Pancreas (tissue), 10 donors: ENCODE measurements at regions not wholly inside any gene's neighbourhood (a gene's known extent, or its start where the extent isn't known, plus 50 kb on each side); places are given as distances from the start of the nearest gene placed in this dataset.

Source experiments
- ATAC-seq, 4 donors: fragments of 200-7000 bp; cut with Tn5 transposase; one replicate each; pipeline versions ENCODE4 v1.8.0 to v1.9.1; 2020; ENCODE audit warnings: mild to moderate bottlenecking in 4 of 4, moderate library complexity in 4 of 4
- DNase-seq, 6 donors: peaks; one replicate each; pipeline ENCODE4 v3.0.0-alpha.2; 2020
- FAIRE-seq: peaks from 2 replicates; lab custom pipeline; 2012; peaks lifted over from hg19 to GRCh38; lab: Jason Lieb, UNC
- H3K27ac ChIP-seq, 4 donors: fragments of 200-600 bp; sonication (generic); 1 replicate in 3 of 4; 2 replicates in 1 of 4; pipeline versions ENCODE4 v1.5.0 to v1.8.0; 2020
- H3K27me3 ChIP-seq, 4 donors: fragments of 200-600 bp; one replicate each; pipeline ENCODE4 v1.8.0; 2021
- H3K36me3 ChIP-seq, 3 donors: fragments of 200-600 bp; sonication (generic) in 1 of 3; one replicate each; pipeline versions ENCODE4 v1.5.0 to v1.8.0; 2020 to 2021
- H3K4me1 ChIP-seq, 3 donors: fragments of 200-600 bp; one replicate each; pipeline ENCODE4 v1.8.0; 2021
- H3K4me3 ChIP-seq, 4 donors: fragments of 200-600 bp; sonication (generic) in 2 of 4; one replicate each; pipeline versions ENCODE4 v1.5.0 to v1.8.0; 2020 to 2021
- H3K9me3 ChIP-seq, 4 donors: fragments of 200-600 bp; one replicate each; pipeline ENCODE4 v1.8.0; 2021
- WGBS, 2 donors: extraction: QIAGEN DNeasy Blood & Tissue Kit; methylation state at CpG; one replicate each; pipeline ENCODE4 v1.1.7; 2013; 5-methylcytosine and 5-hydroxymethylcytosine counted together
- intact Hi-C, 3 donors: fragments of 100-400 bp; cut with DNase I; formaldehyde crosslinking; loops; one replicate each; pipeline versions ENCODE4 v1.11.1 to v1.14.2; 2022
- TF ChIP-seq, protein P1 (sequence below), 4 donors: fragments of 200-600 bp; sonication (generic) in 3 of 4; IDR thresholded peaks; one replicate each; pipeline versions ENCODE4 v1.5.0 to v1.8.0; 2021; ENCODE audit warnings: antibody characterized with exemption in 4 of 4
- donor health status: healthy with polysubstance abuse.
- donor health status: DM: no; HTN: no; CAD: no; lungs with moderate emphysema.
- donor health status: DM: no; HTN: no; CAD: no.
- donor health status: control.
- donor health status: control.
- donor health status: Bipolar disorder and iron deficiency.
- donor health status: DM: yes; HTN: yes; CAD: no.
- donor health status: DM: no; HTN: no; CAD: no.
- donor health status: DM: no; HTN: no; CAD: no.
- donor health status: DM: yes; HTN: yes; CAD: no.

DNA sequence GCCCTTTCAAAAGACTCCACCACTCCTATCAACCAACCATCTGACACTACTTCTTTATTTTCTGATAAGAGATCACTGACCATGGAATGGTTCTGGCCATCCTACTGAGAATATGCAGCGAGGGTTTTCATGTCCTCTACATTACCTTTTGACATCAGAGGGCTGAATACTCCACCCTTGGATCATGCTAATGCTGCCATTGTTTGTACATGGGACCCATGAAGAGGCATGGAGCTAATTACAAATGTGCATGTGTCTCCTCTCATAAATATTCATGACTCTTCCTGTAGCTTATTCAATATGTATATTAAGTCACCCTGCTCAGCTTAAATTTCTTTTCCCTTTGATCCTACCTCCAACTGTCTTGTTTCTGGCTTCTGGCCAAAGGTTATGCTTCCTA, 1065.8 kb upstream of the GHITM start:
- WGBS, 2 donors, result 58 to 71% methylated on average over 1 of the region's 1 CpG
- no peak for FAIRE-seq

DNA sequence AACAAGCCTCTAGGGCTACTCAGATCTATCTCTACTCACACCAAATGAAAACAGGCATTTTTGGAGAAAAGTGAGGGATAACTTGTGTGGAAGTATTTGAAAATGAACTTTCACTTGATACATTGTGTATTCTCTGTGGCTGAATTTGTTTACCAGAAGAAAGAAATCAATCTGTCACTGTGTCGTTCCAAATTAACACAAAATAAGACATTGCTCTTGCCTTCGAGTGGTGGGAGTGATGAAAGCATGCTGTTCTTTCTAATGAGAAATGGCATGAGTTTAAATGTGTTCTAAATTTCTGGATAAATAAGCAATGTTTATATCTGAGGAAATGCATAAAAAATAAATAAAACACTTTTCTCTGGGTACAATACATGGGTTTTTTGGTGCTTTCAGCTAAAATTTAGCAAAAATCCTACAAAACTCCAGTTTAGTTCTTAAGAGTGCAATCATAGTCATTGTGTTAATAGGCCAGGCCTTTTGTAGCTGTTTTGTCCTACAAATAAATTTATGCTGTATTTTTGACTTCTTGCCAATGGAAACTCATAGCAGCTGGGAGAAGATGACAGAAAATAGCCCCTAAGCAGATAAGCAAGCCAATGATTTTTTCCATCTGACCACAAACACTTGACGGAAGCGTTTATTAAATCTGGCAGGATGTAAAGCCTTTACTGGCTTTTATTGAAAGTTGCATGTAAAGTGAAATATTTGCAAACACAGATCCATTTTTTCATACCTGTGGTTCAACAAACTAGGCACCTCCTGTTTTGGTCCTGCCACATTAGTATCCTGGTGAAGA, 1064.1 kb upstream of the GHITM start:
- ATAC-seq (no peak), FAIRE-seq (no peak), DNase-seq (no peak)
- intact Hi-C loops, result no loop called here
- Histone ChIP-seq H3K27me3 (no peaks in the 10 kb centered on the region), H3K4me3 (no peak overlapping the region), H3K27ac (no peak overlapping the region), H3K9me3 (no peaks in the 10 kb centered on the region), H3K36me3 (no peaks in the 10 kb centered on the region), H3K4me1 (no peaks in the 10 kb centered on the region)
- TF ChIP-seq, protein P1, sequence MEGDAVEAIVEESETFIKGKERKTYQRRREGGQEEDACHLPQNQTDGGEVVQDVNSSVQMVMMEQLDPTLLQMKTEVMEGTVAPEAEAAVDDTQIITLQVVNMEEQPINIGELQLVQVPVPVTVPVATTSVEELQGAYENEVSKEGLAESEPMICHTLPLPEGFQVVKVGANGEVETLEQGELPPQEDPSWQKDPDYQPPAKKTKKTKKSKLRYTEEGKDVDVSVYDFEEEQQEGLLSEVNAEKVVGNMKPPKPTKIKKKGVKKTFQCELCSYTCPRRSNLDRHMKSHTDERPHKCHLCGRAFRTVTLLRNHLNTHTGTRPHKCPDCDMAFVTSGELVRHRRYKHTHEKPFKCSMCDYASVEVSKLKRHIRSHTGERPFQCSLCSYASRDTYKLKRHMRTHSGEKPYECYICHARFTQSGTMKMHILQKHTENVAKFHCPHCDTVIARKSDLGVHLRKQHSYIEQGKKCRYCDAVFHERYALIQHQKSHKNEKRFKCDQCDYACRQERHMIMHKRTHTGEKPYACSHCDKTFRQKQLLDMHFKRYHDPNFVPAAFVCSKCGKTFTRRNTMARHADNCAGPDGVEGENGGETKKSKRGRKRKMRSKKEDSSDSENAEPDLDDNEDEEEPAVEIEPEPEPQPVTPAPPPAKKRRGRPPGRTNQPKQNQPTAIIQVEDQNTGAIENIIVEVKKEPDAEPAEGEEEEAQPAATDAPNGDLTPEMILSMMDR (IDR thresholded peaks at IDR 0.05), result no peak
- WGBS, 2 donors, result 33 to 48% methylated on average over 4 of the region's 4 CpGs

More for the DNA sequence above, 1065.8 kb upstream of the GHITM start:
- TF ChIP-seq, protein P1 (IDR thresholded peaks at IDR 0.05), result no peak
- Histone ChIP-seq H3K27me3 (no peaks in the 10 kb centered on the region), H3K27ac (no peak overlapping the region), H3K36me3 (no peaks in the 10 kb centered on the region), H3K4me3 (no peak overlapping the region), H3K9me3 (no peaks in the 10 kb centered on the region), H3K4me1 (no peaks in the 10 kb centered on the region)
- ATAC-seq (no peak), DNase-seq (no peak)
- intact Hi-C loops, result no loop called here

DNA sequence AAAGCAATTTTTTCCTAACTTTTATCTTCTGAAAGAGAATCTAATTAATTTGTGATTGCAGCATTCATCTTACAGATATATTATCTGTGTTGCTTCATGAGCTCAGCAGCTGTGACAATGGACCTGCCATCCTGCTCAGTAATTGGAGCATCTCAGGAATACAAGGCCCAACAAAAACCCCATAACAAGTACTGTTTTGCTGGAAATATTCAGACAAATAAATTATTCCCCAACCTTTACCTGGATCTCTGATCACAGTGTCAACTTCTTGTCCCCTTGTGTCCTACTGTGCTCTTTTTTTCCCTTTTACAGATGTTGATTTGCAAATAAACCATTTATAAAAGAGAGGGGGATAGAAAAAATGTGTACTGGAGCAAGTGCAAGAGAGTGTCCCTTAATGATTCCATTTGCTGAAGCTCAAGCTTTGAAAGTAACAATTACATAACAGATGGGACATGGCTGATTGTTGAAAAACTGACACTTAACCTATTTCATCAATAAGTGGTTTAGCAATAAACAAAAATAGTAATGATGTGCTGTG, 1063.4 kb upstream of the GHITM start:
- no peak for DNase-seq
- Histone ChIP-seq H3K4me1 (no peaks in the 10 kb centered on the region), H3K4me3 (no peak overlapping the region), H3K9me3 (no peaks in the 10 kb centered on the region), H3K27me3 (no peaks in the 10 kb centered on the region), H3K27ac (no peak overlapping the region), H3K36me3 (no peaks in the 10 kb centered on the region)
- TF ChIP-seq, protein P1 (IDR thresholded peaks at IDR 0.05), result no peak
- ATAC-seq, result no peak
- no peak for FAIRE-seq
- intact Hi-C loops, result no loop called here

DNA sequence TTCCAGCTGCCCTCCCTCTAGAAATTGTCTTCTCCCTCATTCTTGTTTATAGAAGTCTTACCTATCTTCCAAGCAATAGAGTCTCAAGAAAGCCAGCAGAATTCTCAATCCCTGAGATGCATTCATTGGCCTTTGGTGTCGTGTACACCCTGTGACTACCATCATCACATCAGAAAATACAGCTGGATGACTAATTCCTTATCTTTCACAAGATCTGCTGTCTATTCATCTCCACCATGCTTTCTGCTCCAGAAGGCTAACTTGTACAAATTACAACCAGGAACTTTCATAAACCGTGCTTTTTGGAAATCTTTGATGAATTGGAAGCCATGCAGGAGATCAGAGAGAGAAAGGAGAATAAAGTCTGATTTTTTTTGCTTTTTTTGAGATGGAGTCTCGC, 1062.9 kb upstream of the GHITM start:
- Histone ChIP-seq H3K27me3 (no peaks in the 10 kb centered on the region), H3K27ac (no peak overlapping the region), H3K36me3 (no peaks in the 10 kb centered on the region), H3K9me3 (no peaks in the 10 kb centered on the region), H3K4me3 (no peak overlapping the region), H3K4me1 (no peaks in the 10 kb centered on the region)
- 59 to 70% methylated on average over 3 of the region's 3 CpGs for WGBS, 2 donors
- TF ChIP-seq, protein P1 (IDR thresholded peaks at IDR 0.05), result no peak
- intact Hi-C loops, result no loop called here
- FAIRE-seq (no peak), DNase-seq (no peak), ATAC-seq (no peak)

DNA sequence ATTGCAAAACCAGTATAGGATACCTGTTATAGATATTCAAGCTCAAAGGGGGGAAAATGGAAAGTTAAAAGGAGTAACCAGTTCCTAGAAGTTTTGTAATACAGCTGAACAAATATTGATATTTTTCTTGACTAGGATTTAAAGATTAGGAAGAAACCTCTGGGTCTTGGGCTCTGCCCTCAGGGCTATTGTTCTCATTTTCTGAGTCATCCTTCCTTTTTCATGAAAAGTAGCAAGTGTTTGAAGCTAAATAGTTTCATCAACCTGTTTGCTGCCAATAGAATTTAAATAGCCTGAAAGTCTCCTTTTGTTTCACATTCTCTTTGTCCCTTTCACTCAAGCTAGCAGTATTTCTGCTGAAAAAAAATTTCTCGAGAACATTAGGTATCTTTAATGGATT, 1061.1 kb upstream of the GHITM start:
- H3K4me3 ChIP-seq, result no peak overlapping the region
- no peak overlapping the region for H3K27ac ChIP-seq
- H3K4me1 ChIP-seq, result no peaks in the 10 kb centered on the region
- WGBS, 2 donors, result 62 to 74% methylated on average over 1 of the region's 1 CpG
- DNase-seq, result no peak
- TF ChIP-seq, protein P1 (IDR thresholded peaks at IDR 0.05), result no peak
- FAIRE-seq, result no peak
- intact Hi-C loops, result no loop called here
- H3K36me3 ChIP-seq, result no peaks in the 10 kb centered on the region
- no peaks in the 10 kb centered on the region for H3K27me3 ChIP-seq
- H3K9me3 ChIP-seq, result no peaks in the 10 kb centered on the region
- no peak for ATAC-seq
